Calu3 (cell line): ENCODE measurements at regions not wholly inside any gene's neighbourhood (a gene's known extent, or its start where the extent isn't known, plus 50 kb on each side); places are given as distances from the start of the nearest gene placed in this dataset.

Experiments
- BruUV-seq: library from RNA; stranded (reverse); fragments of 400-500 nt; replicated peaks from 2 replicates; lab custom pipeline; 2021; lab: Mats Ljungman, UMichigan
- CTCF ChIA-PET: fragments of 300-600 bp; sonication (Branson Sonifier 250); formaldehyde crosslinking; loops from one replicate; lab custom pipeline; 2022; ENCODE audit warnings: antibody characterized with exemption; lab: Charles Lee
- DNase-seq: peaks from one replicate; pipeline ENCODE4 v3.0.0; 2022
- H3K27ac Mint-ChIP-seq: one replicate; pipeline ENCODE4 v1.8.0; 2022; ENCODE audit warnings: mixed read lengths; ENCODE audit not compliant: unreplicated experiment
- H3K27me3 Mint-ChIP-seq: one replicate; pipeline ENCODE4 v1.8.0; 2022; ENCODE audit warnings: mixed read lengths; ENCODE audit not compliant: unreplicated experiment
- H3K36me3 Mint-ChIP-seq: one replicate; pipeline ENCODE4 v1.8.0; 2022; ENCODE audit warnings: mild to moderate bottlenecking, moderate library complexity, mixed read lengths; ENCODE audit not compliant: insufficient read depth, unreplicated experiment
- H3K4me1 Mint-ChIP-seq: one replicate; pipeline ENCODE4 v1.8.0; 2022; ENCODE audit warnings: mild to moderate bottlenecking, low read depth, mixed read lengths; ENCODE audit not compliant: unreplicated experiment
- H3K4me3 Mint-ChIP-seq: one replicate; pipeline ENCODE4 v1.8.0; 2022; ENCODE audit warnings: mild to moderate bottlenecking, low read depth, moderate library complexity, mixed read lengths; ENCODE audit not compliant: unreplicated experiment
- H3K9me3 Mint-ChIP-seq: one replicate; pipeline ENCODE4 v1.8.0; 2022; ENCODE audit warnings: low read depth, mixed read lengths; ENCODE audit not compliant: unreplicated experiment
- CTCF ChIP-seq: fragments of 200-600 bp; IDR thresholded peaks from one replicate; pipeline ENCODE4 v1.8.0; 2022; ENCODE audit warnings: antibody characterized with exemption; ENCODE audit not compliant: unreplicated experiment
- intact Hi-C: fragments of 100-400 bp; cut with micrococcal nuclease; formaldehyde crosslinking; loops from one replicate; pipeline ENCODE4 v1.10.0; 2022; ENCODE audit not compliant: unreplicated experiment

- intact Hi-C loops: no loop called here
- H3K27ac Mint-ChIP-seq: no peak overlapping the region
- no peak overlapping the region for H3K4me3 Mint-ChIP-seq
- CTCF ChIA-PET: no interaction called here
- H3K27me3 Mint-ChIP-seq: no peaks in the 10 kb centered on the region
- no peaks in the 10 kb centered on the region for H3K4me1 Mint-ChIP-seq
- no peaks in the 10 kb centered on the region for H3K36me3 Mint-ChIP-seq
- TF ChIP-seq CTCF: no peak
- no peaks in the 10 kb centered on the region for H3K9me3 Mint-ChIP-seq
- DNase-seq: no peak
- no TSS peak for BruUV-seq
These were observed 267.2 kb upstream of the ROBO1 start for GRCh38 chr3:80035021-80035420.

GRCh38 chr3:80023010-80023409 lies 255.2 kb upstream of the ROBO1 start:
- intact Hi-C loops: no loop called here
- H3K27me3 Mint-ChIP-seq: no peaks in the 10 kb centered on the region
- CTCF ChIA-PET: no interaction called here
- H3K4me3 Mint-ChIP-seq: no peak overlapping the region
- peaks cover 6% of the 10 kb centered on the region for H3K9me3 Mint-ChIP-seq
- DNase-seq: no peak
- no peaks in the 10 kb centered on the region for H3K36me3 Mint-ChIP-seq
- peaks cover 25% of the 10 kb centered on the region for H3K4me1 Mint-ChIP-seq
- no peak for TF ChIP-seq CTCF
- no TSS peak for BruUV-seq
- H3K27ac Mint-ChIP-seq: no peak overlapping the region

- Mint-ChIP-seq H3K27me3 (no peaks in the 10 kb centered on the region), H3K4me1 (peaks cover 33% of the 10 kb centered on the region), H3K9me3 (no peaks in the 10 kb centered on the region), H3K36me3 (no peaks in the 10 kb centered on the region), H3K27ac (no peak overlapping the region), H3K4me3 (no peak overlapping the region)
- CTCF ChIA-PET: no interaction called here
- intact Hi-C loops: no loop called here
- no TSS peak for BruUV-seq
- DNase-seq: no peak
- no peak for TF ChIP-seq CTCF
These were observed 250.6 kb upstream of the ROBO1 start for GRCh38 chr3:80018375-80018774.

GRCh38 chr3:80017369-80017768 lies 249.6 kb upstream of the ROBO1 start:
- BruUV-seq: no TSS peak
- Mint-ChIP-seq H3K27me3 (no peaks in the 10 kb centered on the region), H3K4me3 (no peak overlapping the region), H3K4me1 (peaks cover 31% of the 10 kb centered on the region), H3K36me3 (no peaks in the 10 kb centered on the region), H3K9me3 (no peaks in the 10 kb centered on the region), H3K27ac (no peak overlapping the region)
- intact Hi-C loops: no loop called here
- CTCF ChIA-PET: no interaction called here
- TF ChIP-seq CTCF: no peak
- no peak for DNase-seq
